Fibroblast of skin of scalp (primary cell): ENCODE measurements at regions not wholly inside any gene's neighbourhood (a gene's known extent, or its start where the extent isn't known, plus 50 kb on each side); places are given as distances from the start of the nearest gene placed in this dataset.

Source experiments
- DNase-seq: peaks from one replicate; pipeline ENCODE4 v3.0.0-alpha.2; 2013

DNA sequence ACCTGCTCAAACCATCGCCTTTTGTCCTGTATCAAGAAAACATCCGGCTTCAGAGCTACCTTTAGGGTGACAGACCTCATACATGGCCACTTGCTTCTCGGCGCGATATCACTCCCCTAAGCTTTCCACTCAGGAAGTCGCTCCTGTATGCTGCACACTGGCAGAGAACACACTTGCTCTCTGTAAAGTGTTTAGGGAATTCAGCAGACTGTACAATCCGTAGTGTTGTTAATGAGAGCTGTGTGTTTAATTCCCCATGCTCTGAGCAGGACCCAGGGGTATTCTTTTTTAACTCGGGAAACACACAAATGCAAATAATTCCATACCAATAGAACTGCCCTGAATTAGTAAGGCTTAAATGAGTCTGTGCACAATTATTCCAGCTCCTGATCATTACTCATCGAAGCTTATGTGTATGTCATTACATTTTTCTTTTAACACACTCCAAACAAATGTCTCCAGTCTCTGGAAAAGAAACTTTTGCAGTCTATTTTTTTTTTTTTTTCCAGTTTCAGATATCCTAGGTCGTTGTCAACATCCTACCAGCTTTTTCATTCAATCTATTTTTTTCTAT lies 338.7 kb upstream of the ARID1B start:
- peak; percentile 37 for DNase-seq

DNA sequence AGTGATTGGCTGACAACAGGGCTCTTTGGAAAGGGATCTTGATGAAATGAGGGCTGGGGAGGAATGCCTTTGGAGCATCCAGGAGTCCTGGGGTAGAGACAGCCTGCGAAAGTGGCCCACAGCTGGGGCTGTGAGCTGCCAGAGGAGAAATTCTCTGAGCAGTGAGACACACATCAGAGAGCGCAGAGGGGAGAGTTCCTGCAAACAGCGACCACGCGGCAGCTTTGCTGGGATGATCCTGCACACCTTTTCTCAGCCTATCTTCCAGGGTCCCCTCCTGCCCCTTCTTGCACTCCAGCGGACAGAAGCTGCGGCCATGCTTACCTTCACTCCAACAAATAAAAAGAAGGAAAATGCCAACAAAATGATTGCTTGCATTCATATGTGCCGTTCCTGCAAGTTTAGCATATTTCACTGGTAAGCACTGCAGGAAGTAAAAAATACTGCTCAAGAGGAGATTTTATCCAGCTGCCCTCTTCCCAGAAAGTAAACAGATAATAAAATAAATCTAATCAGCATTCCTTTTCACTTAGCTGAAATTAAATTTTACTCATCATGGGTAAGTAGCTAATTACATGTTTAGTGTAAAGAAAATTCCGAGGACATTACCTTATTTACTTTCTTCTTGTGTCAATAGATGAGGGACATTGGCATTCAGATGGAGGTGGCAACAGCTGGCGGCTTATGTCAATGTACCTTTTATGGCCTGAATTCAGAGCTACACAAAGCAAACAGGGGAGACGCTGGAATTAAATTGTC lies 339.9 kb upstream of the ARID1B start:
- no peak for DNase-seq

DNA sequence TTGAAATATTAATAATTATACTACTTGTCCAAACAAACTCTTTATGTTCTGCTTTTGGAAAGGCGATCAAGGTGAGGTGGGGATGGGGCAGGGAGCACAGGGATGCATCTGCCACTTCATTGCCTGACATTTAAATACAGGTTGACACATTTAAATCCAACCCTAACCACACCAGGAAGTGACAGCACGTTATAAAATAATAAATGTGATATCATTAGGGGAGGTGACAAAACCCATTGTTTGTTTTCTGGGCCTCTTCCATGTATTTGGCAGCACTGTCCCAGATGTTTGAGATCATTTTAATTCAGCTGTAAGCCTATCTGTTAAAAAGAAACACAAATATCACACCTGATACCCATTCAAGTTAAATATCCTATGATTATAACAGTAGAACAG lies 342.4 kb upstream of the ARID1B start:
- DNase-seq = no peak

DNA sequence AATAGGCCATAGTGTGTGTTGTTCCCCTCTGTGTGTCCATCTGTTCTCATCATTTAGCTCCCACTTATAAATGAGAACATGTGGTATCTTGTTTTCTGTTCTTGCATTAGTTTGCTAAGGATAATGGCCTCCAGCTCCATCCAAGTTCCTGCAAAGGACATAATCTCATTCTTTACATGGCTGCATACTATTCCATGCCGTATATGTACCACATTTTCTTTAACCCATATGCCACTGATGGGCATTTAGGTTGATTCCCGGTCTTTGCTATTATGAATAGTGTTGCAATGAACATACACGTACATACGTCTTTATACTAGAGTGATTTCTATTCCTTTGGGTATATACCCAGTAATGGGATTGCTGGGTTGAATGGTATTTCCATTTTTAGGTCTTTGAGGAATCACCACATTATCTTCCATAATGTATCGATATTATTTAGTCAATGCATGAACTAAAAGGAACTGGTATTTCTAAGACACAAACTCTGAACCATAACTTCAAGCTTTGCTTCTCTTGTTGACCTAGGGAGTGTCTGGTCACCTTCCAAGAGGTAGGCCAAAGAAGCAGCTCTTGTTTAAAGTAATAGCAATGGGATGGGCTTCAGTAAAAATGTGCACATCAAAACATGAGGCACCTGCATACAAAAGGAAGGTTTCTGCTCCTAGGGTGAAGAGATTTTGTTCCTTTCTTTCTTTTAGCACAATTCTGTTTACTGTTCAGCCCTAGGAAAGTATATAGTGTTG lies 343.0 kb upstream of the ARID1B start:
- DNase-seq = no peak

DNA sequence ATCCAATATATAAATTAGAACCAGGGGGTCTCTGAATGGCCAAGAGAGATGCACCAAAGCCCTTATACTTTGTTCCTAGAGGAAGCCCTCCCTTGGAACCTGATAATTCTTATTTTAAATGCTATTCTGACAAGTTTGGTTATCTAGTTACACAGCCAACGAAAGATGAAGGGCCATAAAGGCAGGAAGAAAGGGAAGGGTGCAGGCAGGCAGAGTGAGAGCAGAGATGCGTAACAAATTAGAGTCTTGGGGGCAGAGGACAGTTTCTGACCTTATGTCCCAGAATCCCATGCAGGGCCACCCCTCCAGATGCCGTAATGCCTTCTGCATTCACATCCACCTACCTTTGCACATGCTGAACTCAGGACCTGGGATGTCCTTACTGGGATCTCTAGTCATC lies 344.6 kb upstream of the ARID1B start:
- no peak for DNase-seq

DNA sequence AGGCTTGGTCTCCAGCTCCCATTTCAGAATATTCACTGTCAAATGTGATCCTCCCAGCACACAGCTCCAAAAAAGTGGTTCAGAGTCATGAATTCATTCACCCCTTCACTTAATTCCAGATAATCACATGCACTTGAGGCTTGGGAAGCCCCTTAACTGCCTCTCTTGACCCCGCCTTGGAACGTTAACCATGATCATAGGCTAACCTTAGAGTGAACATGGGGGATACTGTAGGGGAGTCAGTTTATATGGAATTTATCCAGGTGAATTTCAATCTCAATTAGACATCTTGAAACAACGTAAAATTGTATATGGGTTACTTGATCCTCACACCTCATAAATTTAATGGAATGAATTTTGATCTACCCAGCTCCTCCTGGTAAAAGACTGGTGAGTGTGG lies 346.8 kb upstream of the ARID1B start:
- no peak for DNase-seq

DNA sequence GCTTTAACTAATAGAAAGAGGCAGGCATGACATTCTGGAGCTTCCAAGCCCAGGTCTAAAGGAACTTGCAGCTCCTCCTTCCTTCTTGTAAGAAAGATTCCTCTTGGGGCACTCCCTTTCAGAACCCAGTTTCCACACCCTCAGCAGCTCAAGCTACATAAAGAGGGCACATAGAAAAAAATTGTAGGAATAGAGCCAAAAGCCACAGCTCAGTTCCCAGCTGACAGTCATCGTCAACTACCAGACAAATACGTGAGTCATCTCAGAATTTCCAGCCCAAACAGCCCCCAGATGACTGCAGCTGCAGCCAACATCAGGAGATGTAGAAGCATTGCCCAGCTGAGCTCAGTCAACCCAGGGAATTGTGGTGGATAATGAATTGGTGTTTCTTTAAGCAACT lies 349.8 kb upstream of the ARID1B start:
- DNase-seq = peak; percentile 98

DNA sequence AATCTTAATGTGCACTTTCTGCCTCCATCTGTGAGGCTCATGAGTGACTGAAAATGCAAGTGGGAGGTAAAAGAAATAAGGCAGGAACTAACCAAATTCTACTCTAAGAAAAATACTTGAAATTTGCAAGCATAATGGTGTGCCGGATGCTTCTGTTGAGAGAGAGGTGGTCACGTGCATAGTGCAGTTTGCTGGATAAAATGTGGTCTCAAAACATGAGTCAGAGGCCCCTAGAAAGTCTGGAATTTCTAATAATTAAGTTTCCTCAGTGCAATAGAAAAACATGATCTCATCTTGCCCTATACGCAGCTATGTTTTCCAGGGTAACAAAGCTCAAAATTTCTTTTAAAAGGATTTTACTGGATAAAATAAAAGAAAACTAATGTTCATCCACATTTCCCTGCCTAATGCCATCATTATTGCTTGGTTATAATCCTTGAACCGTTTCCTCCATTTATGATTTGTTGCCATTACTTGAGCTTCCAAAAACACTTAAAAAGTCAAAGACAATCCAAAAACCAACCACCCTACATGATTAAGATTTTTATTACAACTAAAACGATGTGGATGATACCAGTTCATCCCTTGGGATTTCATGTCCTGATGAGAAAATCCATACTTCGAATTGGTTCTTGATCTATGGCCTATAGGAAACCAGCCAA lies 351.7 kb upstream of the ARID1B start:
- peak; percentile 98 for DNase-seq

DNA sequence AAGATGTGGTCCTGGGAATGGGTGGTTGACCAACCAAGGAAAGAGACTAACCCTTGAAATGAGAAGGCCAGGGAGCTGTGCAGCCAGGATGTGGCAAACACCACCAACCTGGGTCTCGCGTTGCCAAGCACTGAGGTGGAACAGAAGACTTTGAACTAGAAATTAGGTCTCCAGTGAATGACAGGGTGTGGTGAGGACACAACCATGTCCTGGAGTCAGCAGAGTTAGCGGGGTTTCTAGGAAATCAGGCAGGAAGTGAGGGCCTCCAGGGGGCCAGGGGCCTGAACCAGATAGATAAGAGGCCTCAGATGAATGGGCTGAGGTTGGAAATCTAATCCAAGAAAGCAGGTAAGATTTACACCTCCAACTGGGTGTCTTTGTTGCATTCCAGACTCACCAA lies 353.3 kb upstream of the ARID1B start:
- no peak for DNase-seq

DNA sequence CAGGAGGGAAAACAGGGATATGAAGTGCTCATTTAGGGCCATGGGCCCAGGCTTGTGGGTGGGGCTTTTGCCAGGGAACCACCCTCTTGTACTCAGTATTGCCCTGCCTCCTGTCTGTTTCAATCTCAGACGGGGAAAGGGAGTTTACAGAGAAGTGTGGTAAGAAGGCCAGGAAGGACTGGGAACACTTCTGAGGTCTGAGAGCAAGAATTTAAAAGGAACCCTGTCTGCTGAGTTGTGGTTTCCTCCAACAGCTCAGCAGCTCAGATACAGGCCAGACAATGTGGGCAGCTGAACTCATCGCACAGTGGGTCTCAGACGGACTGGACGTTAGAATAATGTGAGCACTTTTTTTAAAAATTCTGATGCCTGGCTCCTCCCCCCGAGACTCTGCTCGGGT lies 354.1 kb upstream of the ARID1B start:
- DNase-seq = peak; percentile 37

DNA sequence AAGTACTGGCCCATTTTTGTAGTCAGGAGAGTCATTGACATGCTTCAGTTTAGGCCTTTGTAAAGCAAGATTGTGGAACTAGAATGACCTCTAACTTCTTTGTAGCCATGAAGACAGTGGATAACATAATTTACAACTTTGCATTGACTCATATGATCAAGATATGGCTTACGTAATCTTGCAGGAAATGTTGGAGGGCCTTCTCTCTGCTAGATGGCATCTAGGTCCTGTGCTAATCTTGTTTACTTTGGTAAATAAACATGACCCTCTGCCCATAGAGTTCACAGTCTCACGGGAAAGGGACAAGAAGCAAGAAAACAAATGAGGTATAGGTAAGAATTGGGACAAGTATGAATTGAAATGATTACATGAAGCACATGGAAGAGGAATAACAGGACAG lies 355.2 kb upstream of the ARID1B start:
- no peak for DNase-seq

DNA sequence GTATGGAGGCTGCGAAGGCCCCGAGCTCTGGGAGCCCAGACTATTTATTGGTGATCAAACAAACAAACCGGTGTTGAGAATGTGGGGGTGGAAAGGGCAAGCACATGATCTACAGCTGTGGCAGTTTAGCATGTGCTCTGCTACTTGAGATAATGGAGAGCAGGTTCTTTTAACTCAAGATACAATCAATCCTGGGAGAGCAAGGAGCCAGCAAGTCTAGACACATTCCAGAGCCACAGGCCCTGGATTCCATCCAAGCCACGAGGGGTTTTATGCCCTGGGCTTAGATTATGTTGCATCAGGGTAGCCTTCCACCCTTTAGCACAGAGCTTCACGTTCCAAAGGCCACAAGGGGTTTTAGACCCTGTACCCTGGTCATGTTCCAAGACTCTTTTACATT lies 355.9 kb upstream of the ARID1B start:
- DNase-seq = peak; percentile 79

DNA sequence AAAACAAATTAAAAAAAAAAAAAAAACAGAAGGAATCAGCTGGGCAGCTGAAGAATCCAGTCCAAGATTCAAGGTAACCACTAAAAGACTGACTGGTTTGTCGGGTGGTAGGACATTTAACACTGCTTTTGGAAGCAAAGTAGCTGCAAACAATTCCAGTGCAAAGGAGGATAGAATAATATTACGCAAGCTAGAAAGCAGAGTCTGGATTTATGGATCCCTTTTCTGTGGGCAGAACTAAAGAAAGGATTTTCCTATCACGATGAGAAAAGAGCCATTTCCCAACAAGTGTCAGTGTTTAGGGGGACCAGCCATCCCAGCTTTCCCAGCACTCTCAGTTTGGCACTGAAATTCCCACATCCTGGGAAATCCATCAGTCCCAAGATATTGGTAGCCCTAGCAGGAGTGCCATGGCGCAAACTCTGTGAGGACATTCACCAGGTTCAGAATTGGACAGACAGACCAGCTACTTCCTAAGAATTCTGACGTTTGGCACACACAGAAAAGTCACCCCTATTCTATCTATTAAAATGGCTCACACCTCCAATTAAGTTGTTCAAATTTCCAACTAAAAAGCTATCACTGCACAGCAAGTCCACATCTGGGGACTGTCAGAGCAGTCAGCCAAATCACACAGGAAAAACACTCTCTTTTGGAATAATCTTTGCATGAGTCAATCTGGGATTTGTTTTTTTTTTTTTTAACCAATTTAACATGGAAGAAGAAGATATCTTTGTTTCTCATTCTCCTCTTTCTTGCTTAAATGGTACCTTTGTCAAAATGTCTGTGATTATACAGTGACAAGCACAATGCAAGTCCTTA lies 356.8 kb upstream of the ARID1B start:
- peak; percentile 63 for DNase-seq

DNA sequence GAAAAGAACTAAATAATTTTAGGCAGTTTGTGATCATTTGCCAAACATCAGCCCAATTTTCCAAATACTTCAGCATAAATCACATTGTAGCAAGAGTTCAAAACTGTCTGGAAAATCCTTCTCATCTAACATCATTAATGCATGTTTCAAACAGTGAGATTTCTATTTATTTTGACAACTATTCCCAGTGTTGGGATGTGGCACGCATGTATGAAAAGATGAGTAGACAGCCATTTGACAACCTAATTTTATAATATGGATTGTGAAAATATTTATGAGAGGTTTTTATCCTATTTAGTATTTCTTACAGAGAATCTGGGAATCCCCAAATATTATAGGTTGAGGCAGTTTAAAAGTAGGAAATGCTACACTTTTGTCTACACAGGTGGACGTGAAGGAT lies 357.6 kb upstream of the ARID1B start:
- DNase-seq = no peak

DNA sequence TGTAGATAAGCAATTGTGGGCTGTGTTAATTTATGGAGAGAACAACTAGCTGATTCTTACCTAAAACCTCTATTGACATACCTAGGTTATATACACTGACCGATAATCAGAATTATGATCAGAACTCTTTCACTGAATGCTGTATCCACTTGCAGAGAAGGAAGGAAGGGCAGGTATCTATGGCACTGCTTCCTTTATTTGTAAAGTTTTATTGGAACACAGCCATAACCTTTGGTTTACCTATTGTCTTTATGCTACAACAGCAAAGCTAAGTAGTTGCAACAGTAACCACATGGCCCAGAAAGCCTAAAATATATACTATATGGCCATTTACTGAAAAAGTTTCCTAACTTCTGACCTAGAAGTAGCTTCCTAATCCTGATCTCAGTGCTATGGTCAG lies 358.9 kb upstream of the ARID1B start:
- no peak for DNase-seq

DNA sequence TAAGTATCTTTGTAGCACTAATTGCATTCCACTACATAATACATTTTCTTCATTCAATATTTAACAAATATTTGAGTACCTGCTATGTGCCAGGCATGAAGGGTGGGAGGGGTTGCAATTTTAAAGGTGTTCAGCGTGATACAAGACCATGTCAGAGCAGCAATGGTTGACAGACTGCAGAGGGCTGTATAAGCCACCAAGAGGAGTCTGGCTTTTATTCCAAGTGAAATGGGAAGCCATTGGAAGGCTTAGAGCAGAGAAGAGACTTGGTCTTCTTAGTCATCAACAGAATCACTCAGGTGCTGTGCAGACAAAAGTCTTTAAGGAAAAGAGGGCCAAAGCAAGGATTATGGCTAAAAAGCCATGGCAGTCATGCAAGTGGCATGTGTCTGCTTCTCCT lies 360.8 kb upstream of the ARID1B start:
- no peak for DNase-seq

DNA sequence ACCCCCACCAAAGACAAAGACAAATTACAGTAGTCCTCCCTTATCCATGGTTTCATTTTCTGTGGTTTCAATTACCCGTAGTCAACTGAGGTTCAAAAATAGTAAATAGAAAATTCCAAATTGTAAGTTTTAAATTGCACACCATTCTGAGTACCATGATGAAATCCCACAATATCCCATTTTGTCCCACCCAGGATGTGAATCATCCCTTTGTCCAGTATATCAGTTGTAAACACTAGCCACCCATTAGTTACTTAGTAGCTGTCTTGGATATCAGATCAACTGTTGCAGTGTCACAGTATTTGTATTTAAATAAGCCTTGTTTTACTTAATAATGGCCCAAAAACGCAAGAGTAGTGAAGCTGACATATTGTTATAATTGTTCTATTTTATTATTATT lies 364.0 kb upstream of the ARID1B start:
- no peak for DNase-seq

DNA sequence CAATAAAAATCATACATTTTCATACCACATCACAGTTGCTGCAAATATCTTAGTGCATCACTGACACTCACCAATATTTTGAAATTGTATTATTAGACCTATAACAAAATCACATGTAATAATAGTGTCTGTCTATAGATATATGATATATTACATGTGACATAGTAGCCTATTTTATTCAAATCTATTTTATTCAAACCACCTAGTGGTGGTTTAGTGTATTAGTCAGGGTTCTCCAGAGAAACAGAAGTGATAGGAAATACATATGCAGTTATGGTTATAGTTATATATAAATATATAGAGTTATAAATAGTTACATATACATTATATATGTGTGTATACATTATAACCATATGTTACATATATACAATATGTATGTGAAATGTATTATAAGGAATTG lies 366.5 kb upstream of the ARID1B start:
- no peak for DNase-seq

DNA sequence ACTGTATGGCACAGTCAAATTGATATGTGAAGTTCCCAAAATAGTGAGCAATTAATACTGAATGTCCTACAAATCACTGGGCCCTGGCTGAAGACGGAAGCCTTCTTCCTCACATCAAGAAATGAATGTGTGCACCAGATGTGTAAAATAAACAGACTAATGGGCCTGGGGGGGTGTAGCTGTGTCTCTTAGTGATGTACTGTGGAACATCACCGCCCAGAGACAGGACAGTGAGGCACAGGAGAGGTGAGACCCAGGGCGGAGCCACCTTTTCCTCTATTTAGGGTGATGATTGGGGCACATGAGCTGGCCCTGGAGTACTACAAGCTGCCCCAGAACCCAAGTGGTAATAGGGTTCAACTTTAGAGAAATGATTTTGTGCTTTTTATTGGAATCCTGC lies 368.5 kb upstream of the ARID1B start:
- DNase-seq = no peak

DNA sequence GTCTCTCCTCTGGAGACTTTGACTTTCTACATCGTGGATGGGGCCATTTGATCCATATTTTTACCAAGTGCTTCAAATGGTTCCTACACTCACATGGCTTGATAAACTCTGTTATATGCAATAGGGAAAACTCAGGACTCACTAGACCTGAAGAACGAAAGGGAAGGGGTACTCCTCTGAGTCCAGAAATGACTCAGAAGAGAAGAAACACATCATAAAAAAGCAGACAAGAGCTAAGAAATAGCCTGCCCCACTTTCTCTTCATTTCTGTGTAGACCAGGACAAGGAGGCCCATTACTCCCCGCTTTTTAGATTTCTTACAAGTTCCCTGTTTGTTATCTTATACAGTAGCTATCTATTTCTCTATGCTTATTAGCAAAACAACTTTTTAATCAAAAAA lies 369.8 kb upstream of the ARID1B start:
- no peak for DNase-seq

DNA sequence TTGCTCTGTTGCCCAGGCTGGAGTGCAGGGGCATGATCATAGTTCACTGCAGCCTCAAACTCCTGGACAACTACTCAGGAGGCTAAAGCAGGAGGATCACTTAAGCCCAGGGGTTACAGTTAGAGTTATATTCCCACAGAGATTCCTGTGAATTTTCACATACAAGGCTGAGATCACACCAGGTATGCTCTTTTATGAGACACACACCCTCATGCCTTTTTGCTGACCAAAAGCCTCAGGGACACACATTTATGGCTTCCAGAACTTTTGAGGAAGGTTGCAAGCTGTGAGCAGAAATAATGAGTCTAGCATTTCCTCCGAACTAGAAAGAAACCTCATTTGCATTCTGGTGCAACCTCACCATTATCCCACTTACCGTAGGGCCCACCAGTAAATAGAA lies 370.5 kb upstream of the ARID1B start:
- DNase-seq = no peak

DNA sequence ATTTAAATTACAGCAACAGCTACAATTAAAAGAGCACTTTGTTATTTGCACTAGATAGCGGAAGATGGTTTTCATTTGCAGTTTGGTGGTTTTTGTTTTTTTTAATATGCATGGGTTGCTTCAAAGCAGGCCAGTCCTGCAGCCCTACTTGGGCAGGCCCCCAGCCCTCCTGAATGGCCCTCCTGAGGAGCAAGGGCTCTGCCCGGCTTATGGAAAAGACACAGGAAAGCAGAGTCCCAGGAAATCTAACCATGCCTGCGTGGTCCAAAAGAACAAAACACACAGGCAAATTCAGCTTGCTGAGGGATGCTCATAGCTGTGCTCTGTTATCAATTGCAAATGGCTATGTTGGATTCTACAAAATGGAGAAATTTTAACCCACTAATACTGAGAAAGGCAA lies 371.1 kb upstream of the ARID1B start:
- no peak for DNase-seq

DNA sequence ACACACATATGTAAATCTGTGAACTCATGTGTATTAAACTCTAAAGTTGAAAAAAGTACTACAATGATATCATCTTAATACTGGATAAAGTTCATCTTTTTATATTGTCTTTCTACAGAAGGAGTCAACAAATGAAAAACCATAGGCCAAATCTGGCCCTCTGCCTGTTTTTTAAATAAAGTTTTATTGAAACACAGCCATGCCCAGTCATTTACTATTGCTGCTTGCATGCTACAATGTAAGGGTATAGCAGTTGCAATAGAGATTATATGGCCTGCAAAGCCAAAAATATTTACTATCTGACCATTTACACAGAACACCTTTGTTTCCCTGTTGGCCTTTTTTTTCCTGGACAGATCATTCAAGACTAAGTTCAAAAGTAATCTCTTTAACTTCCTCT lies 374.6 kb upstream of the ARID1B start:
- no peak for DNase-seq
